IPS DF 4.7 (cell line): ENCODE measurements at regions not wholly inside any gene's neighbourhood (a gene's known extent, or its start where the extent isn't known, plus 50 kb on each side); places are given as distances from the start of the nearest gene placed in this dataset.
"Not testable (repeated sequence)": the region's sequence is repeated elsewhere in the genome, so short reads cannot be mapped to it uniquely, and the experiment has no call there.

Source experiments
- DNase-seq: peaks from one replicate; pipeline ENCODE4 v3.0.0-alpha.2; 2013; ENCODE audit warnings: low spot score; ENCODE audit errors: extremely low read depth

DNA sequence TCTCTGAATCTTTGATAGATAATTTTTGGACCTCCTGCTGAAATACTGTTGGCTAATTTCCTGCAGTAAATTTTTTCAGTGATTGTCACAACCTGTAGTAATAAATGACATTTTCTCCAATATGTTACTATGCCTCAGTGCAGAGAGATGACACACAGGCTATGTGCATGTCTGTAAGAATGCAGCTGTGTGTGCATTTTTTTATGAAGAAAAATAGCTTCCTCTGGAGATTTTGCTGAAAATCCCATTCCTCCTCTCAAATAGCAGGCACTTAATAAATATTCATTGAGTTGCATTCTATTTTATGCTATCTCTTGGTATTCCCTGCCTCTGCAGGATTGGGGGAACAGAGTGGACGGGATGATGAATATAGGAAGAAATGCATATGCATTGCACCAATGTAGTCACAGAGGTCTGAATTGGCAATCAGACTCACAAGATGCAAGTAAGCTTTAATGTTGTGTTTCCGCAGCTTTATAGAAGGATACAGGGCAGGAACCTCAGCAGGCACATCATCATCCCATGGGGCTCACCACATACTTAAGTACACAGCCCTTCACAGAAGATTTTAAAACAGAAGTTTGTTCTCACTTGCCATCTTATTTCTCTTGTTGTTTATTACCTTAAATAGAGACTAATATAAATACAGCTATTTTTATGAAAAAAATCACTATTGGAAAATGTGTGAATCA lies 474.7 kb downstream of the EPM2A start:
- DNase-seq: no peak

DNA sequence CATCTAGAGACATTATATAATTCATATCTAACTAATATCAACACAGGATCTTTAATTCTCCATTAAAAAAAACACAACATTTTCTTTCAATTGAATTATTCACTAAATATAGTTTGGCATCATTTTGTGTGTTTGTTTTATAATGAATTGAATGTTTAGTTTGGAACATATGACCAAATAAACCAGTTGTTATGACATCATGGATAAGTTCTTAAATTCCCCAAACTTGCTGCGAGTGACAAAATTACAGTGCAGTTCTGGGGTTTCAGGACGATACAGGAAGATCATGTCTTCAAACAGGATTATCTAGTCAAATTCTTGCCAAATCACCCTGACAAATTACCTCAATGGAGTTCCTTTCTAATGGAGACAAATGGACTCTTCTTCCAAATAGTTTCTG lies 473.6 kb downstream of the EPM2A start:
- no peak for DNase-seq

DNA sequence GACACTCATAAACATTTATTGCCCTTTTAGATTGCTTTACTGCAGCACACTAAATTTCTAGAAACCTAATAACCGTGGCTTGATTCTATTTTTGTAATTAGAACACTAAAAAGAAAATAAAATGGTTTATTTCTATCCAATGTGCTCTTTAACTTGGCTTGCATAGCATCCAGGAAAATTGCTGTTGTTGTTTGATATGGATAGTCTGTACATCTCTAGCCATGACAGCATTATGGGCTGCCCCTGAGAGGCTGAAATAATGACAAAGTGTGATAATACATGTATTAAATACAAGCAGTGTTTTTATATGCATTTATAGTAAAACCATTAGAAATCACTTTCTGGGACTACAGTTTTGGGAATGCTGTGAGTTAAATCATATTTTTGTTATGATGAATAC lies 472.5 kb downstream of the EPM2A start:
- DNase-seq: no peak

DNA sequence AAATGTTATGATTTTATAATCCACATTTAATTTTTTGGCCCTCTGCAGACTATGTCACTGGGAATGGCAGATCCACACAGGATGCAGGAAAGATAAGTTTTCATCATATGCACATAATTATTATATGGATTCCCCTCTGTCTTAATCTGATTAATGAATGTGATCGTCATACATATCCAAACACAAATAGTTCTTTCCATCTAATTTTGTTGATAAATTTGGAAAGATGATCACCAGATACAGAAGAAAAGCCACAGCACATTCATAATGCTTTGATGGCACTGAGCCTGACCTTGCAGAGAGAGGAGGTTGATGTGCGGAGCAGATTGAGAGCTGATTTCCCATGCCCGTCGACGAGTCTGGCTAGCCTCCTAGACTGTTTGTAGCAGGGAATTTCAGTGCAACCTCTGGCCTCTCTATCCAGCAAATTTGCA lies 471.5 kb downstream of the EPM2A start:
- DNase-seq: no peak

DNA sequence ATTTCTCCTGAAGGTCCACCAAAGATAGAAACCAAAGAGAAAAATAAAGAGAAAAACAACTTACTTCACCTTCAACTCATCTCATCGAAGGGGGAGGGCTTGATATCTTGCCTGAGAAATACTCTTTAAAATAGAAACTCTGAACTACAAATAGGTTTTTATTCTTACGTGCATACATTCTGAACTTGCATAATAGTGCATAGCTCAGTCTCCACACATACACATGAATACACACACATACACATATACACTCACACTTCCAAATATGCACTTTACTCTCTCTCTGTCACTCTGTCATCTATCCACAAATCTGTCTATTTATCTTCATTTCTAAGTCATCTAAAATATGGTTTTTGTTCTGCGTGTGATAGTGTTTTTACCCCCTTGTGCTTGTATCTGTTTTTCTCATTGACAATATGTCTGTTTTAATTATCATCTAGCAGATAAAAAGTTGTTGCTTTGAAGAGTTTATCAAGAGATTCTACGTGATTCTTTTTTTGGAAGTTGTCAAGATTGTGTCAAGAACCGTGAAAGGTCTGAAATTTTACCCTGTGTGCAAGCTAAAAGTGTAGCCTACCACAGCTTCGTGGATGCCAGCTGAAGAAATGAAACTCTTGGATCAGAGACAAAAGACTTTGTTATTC lies 468.8 kb downstream of the EPM2A start:
- DNase-seq: no peak

DNA sequence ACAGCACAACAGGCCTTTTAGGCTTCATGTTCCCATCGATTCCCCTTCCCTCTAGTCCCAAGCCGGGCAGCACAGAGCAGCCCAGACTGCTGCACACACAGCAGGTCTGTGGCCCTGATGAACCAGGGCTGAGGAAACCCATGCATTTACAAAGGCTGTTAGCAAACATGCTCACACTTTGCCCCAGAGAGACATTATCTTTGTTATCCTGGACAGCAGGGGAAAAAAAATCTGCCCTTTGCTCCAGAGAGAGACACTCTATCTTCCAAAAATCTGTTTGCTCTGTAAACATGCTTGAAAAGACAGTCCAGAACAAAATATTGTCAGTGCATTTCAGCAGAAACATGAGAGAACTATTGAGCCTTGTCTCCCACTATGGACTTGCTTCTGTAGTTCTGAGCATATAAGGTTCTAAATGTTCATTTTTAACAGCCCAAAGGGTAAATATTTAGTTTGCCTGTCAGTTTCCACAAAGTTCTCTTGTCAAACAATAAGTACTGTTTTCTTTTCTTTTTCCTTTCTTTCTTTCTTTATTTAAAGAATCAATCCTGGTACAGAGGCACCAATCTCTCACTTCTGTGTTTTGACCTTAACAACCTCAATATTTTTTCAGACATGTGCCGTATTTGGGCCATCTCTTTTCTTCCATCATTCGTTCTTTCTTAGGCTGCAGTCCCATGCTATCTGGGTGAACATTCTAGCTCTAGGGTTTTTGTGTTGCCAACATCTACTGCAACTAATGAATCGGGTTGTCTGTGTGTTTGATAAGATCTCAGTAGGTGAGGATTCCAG lies 468.0 kb downstream of the EPM2A start:
- DNase-seq: no peak

DNA sequence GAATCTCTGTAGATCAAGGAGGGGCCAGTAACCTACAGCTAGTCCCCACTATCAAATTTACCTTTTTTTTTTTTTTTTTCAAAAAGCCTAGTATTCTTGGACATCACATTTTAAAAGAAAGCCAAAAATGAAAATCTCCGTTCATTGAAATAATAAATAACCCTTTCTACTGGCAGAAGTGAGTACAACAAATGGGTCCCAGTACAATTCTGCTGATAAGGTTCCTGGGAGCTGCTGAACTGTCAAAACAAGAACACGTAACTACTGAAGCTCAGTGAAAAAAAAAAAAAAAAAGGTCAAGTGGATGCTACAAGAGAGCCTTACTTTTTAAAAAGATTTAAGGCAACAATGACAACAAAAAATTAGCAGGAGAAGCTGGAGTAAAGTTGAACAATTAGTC lies 464.9 kb downstream of the EPM2A start:
- DNase-seq: no peak

DNA sequence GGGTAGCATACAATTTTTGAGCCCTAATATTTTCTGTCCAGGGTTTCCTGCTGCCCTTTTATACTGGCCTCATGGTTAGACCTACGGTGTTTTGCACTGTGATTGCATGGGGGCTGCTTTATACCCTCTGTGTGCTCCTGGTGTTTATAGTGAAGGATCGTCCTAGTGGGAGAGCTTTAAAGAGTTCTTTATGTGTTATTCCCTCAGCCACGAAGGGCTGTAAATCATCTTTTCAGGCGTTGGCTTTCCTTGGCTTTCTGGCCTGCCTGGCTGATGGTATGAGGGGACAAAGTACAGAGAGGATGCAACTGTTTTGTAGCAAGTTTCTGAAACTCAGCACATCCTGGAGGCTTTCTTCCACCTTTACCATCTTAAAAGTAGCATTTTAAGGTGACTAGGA lies 464.3 kb downstream of the EPM2A start:
- DNase-seq: no peak

DNA sequence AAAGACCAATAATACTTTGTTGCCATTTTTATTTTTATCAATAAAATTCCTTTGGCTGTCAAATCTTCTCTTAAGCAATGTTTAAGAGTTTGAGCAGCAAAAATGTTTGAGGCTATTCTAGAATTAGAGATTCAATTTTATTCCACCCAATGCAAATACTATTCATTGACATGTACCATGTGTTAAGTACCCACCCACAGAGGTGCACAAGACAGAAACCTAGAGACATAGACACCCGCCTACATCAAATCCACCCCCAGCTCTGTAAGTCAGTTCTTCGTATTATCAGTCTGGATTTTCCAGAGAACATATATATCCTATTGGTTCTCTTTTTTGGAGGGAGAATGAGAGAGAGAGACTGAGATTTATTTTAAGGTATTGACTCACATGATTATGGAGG lies 463.7 kb downstream of the EPM2A start:
- no peak for DNase-seq

DNA sequence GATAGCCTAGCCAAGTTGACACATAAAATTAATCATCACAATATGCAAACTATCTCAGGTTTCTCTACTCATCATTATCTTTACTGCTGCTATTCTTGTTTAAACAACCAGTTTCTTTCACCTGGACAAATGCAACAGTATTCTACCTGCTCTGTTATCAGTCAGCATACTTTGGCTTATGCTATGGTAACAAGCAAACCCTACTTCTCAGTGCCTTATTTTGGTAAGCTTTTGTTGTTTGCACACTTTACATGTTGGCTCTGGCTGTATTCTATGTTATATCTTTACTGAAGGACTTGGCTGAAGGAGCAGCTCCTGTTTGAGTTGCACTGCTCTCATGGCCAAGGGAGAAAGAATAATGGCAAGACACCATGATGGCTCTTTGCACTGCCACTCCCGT lies 463.1 kb downstream of the EPM2A start:
- no peak for DNase-seq

DNA sequence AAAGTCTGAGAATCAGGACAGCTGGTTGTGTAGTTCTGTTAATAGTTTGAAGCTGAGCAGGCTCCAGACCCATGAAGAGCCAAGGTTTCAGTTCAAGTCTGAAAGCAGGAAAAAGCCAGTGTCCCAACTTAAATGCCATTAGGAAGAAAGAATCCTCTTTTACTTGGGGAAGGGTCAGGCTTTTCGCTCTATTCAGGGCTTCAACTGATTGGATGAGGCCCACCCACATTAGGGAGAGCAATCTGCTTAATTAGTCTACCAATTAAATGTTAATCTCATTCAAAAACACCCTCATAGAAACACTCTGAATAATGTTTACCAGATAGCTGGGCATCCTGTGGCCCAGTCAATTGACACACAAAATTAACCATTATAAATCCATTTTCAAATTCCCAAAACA lies 462.2 kb downstream of the EPM2A start:
- no peak for DNase-seq

DNA sequence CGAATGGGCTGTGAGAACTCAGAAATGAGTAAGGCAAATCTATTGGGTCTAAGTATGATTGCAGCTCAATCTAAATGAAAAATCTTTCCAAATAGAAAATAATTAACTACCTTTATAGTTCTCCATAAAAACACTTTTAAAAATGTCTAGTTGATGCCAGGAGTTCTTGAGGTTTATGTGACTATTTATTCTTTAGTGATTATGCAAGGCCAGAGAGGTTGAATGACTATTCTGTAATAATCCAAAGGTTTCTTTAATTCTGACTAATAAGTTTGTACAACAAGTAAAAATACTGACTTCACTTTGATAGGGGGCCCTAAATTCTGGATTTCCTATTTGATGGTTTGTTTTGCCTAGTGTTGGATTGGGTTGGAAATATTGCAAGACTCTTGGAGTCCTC lies 461.2 kb downstream of the EPM2A start:
- DNase-seq: no peak

DNA sequence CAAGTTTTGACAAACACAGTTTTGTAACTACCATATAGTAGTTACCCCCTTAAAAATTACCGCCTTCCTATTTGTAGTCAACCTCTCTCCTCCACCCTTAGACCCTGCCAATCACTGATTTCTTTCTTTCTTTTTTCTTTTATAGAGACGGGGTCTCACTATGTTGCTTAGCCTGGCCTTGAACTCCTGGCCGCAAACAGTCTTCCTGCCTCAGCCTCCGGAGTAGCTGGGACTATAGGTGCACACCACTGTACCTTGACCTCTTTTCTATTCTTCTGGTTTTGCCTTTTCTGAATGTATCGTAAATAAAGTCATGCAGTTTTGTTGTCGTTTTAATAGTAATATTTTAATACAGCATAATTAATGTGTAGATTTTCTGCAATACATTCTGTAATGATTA lies 460.3 kb downstream of the EPM2A start:
- DNase-seq: no peak

DNA sequence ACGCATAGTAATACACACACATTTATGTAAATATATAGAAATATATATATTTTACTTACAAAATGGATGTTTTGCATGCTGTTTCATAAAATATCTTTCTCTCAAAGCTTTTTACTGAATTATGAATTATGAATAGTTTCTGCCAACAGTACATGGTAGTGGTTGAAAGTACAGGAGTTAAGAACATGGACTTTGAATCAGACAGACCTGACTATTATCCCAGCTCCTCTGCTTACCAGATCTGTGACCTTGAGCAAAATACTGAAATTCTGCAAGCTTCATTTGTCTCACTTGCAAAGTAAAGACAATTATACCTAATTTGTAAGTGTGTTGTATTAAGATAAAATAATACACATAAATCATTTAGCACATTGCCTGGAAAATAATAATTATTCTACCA lies 459.5 kb downstream of the EPM2A start:
- DNase-seq: no peak

DNA sequence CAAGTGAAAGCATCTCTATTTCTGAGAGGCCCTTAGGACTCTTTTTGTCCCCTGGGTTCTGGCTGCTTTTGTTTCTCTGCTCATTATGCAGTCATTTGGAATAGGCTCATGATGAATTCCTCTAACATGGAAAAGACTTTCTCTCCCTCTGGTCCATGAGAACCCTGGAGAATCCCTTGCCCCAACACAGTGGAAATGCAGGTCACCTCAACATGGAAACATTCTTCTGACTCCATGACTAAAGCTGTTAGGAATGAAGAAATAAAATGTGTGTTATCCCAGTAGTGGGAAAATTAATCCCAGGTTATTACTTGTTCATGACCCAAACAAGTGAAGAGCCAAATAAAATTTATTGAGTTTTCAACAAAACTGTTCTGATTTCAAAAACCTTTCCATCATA lies 458.6 kb downstream of the EPM2A start:
- no peak for DNase-seq

DNA sequence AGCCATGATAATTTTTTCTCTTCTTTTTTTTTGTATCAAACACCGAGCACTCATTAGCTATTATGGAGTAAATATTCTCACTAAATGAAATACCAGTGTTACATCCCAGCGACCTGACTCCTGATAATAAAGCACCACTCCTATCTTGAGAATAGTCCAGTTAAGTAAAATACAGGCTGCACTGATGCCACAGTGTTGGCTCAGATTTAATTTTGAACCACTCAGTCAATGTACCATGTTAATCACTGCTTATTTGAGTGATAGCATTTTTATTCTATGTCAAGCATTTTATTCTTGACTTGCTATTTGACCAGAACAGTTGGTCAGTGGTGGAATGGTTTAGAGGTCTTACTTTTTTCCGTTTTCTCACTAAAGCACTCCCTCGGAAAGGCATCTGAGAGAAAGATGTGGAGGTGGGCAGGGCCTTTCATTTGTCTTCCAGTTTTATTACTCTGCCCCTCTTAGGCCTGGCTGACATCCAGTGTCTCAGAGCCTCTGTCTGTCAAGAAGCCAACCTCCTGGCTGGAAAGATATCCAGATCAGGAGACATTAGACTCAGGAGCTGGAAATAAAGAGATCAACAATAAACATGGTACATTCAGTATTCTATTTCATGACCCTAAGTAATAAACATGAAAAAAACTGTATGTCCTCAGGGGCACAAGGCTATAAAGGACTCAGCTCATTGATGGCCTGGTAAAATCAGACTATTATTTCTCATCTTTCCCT lies 457.8 kb downstream of the EPM2A start:
- DNase-seq: no peak

DNA sequence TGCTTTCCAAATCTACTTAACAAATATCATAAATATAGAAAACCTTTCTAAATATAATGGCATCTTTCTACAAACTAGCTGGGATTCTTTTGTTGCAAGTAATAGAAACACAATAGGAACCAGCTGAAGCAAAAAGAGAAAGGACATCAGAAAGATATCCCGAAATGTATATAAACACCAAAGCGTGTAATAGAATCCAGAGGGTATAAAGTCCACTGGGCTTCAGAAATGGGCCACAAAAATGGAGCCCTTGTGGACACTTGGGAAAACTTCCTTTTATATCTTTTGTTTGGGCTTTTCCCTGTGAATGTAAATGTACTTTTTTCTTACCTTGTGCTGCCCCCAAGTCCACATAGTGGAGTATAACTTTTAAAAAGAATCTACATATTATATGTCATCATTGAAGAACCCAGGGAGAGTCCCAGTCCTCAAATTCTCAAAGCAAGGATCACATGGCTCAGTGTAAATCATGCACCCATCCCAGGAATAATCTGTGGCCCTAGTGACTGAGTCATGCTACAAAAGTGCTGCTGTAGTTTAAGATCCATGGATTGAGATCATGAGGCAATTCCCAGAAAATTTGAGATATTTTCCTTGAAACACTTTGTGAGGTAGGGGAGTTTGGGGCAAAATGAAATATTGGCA lies 457.0 kb downstream of the EPM2A start:
- DNase-seq: no peak

DNA sequence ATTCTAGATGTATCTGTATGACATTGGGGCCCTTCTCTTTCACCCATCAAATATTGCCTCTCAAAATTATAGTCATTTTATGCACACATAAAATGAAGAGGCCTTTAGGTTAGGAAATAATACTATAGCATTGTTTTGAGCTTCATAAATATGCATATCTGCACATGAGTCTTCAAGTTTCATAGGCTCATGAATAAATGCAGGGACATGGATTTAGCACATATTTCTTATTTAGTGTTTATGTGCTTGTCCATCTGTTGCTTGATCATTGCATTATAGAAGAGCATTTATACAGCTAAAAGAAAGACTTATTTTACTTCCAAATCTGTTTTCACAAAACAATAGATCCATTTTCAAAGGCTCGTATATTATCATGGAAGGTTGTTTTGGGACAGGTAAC lies 455.8 kb downstream of the EPM2A start:
- DNase-seq: no peak

DNA sequence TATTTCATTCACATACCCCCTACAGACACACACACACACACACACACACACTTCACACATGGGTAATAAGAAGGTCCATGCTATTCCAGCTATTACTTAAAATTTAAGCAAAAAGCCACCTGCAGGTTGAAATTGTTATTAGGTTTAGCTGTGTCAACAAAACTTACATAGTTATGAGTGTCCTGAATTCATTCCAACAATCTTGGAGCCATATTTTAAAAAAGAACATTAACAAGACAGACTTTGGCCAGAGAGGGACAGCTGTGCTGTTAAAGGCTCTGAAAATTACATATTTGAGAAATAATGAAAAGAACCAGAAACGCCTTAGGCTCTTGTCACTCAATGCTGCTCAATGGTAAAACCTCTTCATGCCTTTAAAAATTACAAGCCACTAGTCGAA lies 455.3 kb downstream of the EPM2A start:
- no peak for DNase-seq

DNA sequence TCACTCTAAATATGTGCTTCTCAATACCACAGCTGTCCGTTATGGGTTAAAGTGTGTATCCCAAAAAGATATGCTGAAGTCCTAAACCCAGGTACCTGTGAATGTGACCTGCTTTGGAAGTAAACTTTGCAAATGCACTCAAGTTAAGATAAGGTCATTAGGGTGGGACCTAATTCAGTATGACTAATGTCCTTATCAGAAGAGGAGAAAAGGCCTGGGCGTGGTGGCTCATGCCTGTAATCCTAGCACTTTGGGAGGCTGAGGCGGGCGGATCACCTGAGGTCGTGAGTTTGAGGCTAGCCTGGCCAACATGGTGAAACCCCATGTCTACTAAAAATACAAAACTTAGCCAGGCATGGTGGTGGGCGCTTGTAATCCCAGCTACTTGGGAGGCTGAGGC lies 452.1 kb downstream of the EPM2A start:
- DNase-seq: not testable (repeated sequence)

DNA sequence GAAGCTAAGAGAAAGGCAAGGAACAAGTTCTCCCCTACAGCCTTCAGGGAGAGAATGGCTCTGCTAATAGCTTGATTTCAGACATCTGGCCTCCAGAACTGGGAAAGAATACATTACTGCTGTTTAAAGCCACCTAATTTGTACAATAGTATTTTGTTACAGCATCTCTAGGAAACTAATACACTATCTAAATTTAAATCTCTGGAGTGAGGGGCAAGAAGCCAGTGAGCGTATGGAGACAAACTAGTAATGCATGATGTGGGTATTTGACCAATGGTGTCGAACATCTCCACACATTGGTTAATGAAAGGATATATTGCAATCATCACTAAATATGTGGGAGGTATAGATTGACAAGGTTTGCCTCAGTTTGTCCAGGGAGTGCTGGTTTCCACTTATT lies 451.5 kb downstream of the EPM2A start:
- DNase-seq: no peak
